Muscle of back (tissue), 3 donors: ENCODE measurements at regions not wholly inside any gene's neighbourhood (a gene's known extent, or its start where the extent isn't known, plus 50 kb on each side); places are given as distances from the start of the nearest gene placed in this dataset.

Experiments used
- DNase-seq, 3 donors: peaks; one replicate each; pipeline versions ENCODE4 v3.0.0 to v3.0.0-alpha.2; 2013

GRCh38 chrX:116226665-116227484, 56.3 kb downstream of the AGTR2 start:
- DNase-seq: no peak

GRCh38 chrX:116230130-116230898, 59.8 kb downstream of the AGTR2 start:
- no peak for DNase-seq

- peak in 1 of 3 donors; percentile 2 for DNase-seq
These were observed 62.3 kb downstream of the AGTR2 start for GRCh38 chrX:116232833-116233232.

- no peak for DNase-seq
These were observed 66.1 kb downstream of the AGTR2 start for GRCh38 chrX:116236666-116237065.

GRCh38 chrX:116238093-116238492, 67.5 kb downstream of the AGTR2 start:
- no peak for DNase-seq

- no peak for DNase-seq
These were observed 68.2 kb downstream of the AGTR2 start for GRCh38 chrX:116238567-116239255.

GRCh38 chrX:116239944-116240840, 69.6 kb downstream of the AGTR2 start:
- no peak for DNase-seq

GRCh38 chrX:116241001-116241400, 70.5 kb downstream of the AGTR2 start:
- DNase-seq: no peak

GRCh38 chrX:116243039-116243438, 72.5 kb downstream of the AGTR2 start:
- no peak for DNase-seq

- DNase-seq: no peak
These were observed 75.7 kb downstream of the AGTR2 start for GRCh38 chrX:116246261-116246660.

- peak in 1 of 3 donors; percentile 11 for DNase-seq
These were observed 97.0 kb downstream of the AGTR2 start for GRCh38 chrX:116267511-116268040.

GRCh38 chrX:116272322-116272721, 101.8 kb downstream of the AGTR2 start:
- peak in 1 of 3 donors; percentile 49 for DNase-seq

- no peak for DNase-seq
These were observed 102.3 kb downstream of the AGTR2 start for GRCh38 chrX:116272861-116273260.

- DNase-seq: no peak
These were observed 105.7 kb downstream of the AGTR2 start for GRCh38 chrX:116276261-116276660.

- DNase-seq: peak; percentile 38 to 81 (median 42)
These were observed 107.0 kb downstream of the AGTR2 start for GRCh38 chrX:116277351-116278225.

GRCh38 chrX:116278826-116279225, 108.3 kb downstream of the AGTR2 start:
- no peak for DNase-seq

- DNase-seq: no peak
These were observed 110.6 kb downstream of the AGTR2 start for GRCh38 chrX:116281106-116281505.

- DNase-seq: peak in 1 of 3 donors; percentile 27
These were observed 112.2 kb downstream of the AGTR2 start for GRCh38 chrX:116282751-116283150.

- DNase-seq: no peak
These were observed 113.9 kb downstream of the AGTR2 start for GRCh38 chrX:116284400-116284799.

- no peak for DNase-seq
These were observed 115.0 kb downstream of the AGTR2 start for GRCh38 chrX:116285501-116285900.
